Motor neuron (in vitro differentiated cells): ENCODE measurements at regions not wholly inside any gene's neighbourhood (a gene's known extent, or its start where the extent isn't known, plus 50 kb on each side); places are given as distances from the start of the nearest gene placed in this dataset.
A peak's percentile ranks its signal among the peaks of the same experiment; 100 is the strongest.

Experiments used
- ATAC-seq, 8 experiments: fragments of 200-7000 bp; cut with Tn5 transposase; replicated peaks in 6 of 8; 2 replicates each; pipeline ENCODE4 v1.8.0; 2021; ENCODE audit warnings: mild to moderate bottlenecking in 8 of 8, moderate library complexity in 8 of 8
- H3K27ac ChIP-seq, 2 donors: fragments of 250-450 bp; sonication (Bioruptor Pico); 2 replicates each; pipeline ENCODE4 v1.9.0; 2021; ENCODE audit warnings: antibody characterized with exemption in 2 of 2, mild to moderate bottlenecking in 2 of 2, moderate library complexity in 1 of 2
- H3K4me1 ChIP-seq, 2 donors: fragments of 250-450 bp; sonication (Bioruptor Pico); replicated peaks in 1 of 2; 2 replicates each; pipeline ENCODE4 v1.6.1; 2021; ENCODE audit warnings: antibody characterized with exemption in 2 of 2, mild to moderate bottlenecking in 2 of 2, moderate library complexity in 1 of 2
- H3K4me3 ChIP-seq, 5 donors: fragments of 250-450 bp; sonication (Bioruptor Pico); 2 replicates each; pipeline ENCODE4 v1.9.0; 2021; ENCODE audit warnings: antibody characterized with exemption in 5 of 5, mild to moderate bottlenecking in 5 of 5, moderate library complexity in 4 of 5
- WGBS, 10 experiments: fragments of 450-650 bp; shearing (Covaris generic); methylation state at CpG; one replicate each; pipeline ENCODE4 v1.0.0; 2022; 5-methylcytosine and 5-hydroxymethylcytosine counted together
- in situ Hi-C, 9 experiments: fragments of 400-800 bp; cut with MboI; loops; one replicate each; pipeline ENCODE4 v1.15.0; 2021; ENCODE audit warnings: low sequenced_read_pairs in 9 of 9, low pct_unique_long_range_greater_than_20kb in 2 of 9; ENCODE audit not compliant: unreplicated experiment in 9 of 9

GRCh38 chr2:181241797-181242196, 215.4 kb upstream of the ITGA4 start:
- Histone ChIP-seq H3K27ac (no peak overlapping the region), H3K4me1 (no peaks in the 10 kb centered on the region), H3K4me3 (no peak overlapping the region)
- WGBS, 10 experiments: 60 to 100% (median 85%) methylated on average over 1 to 2 of the region's 2 CpGs; no CpG with 5 or more reads in 2 of the 10 experiments
- ATAC-seq: no peak
- in situ Hi-C loops: no loop called here

GRCh38 chr2:181242262-181242661, 214.9 kb upstream of the ITGA4 start:
- Histone ChIP-seq H3K4me3 (no peak overlapping the region), H3K4me1 (no peaks in the 10 kb centered on the region), H3K27ac (no peak overlapping the region)
- in situ Hi-C loops: no loop called here
- 83 to 100% (median 100%) methylated on average over 1 to 2 of the region's 2 CpGs; no CpG with 5 or more reads in 2 of the 10 experiments for WGBS, 10 experiments
- no peak for ATAC-seq

- Histone ChIP-seq H3K4me3 (no peak overlapping the region), H3K27ac (no peak overlapping the region), H3K4me1 (no peaks in the 10 kb centered on the region)
- in situ Hi-C loops: no loop called here
- ATAC-seq: no peak
Measured at GRCh38 chr2:181243319-181243718, 213.9 kb upstream of the ITGA4 start.

- Histone ChIP-seq H3K4me1 (no peaks in the 10 kb centered on the region), H3K27ac (no peak overlapping the region), H3K4me3 (no peak overlapping the region)
- WGBS, 10 experiments: 75 to 100% (median 100%) methylated on average over 1 of the region's 1 CpG; no CpG with 5 or more reads in 3 of the 10 experiments
- in situ Hi-C loops: no loop called here
- ATAC-seq: no peak
Measured at GRCh38 chr2:181250691-181251090, 206.5 kb upstream of the ITGA4 start.

- Histone ChIP-seq H3K27ac (no peak overlapping the region), H3K4me3 (no peak overlapping the region), H3K4me1 (no peaks in the 10 kb centered on the region)
- ATAC-seq: no peak
- WGBS, 10 experiments: 78 to 100% (median 100%) methylated on average over 1 to 4 of the region's 5 CpGs; no CpG with 5 or more reads in 1 of the 10 experiments
- in situ Hi-C loops: no loop called here
Measured at GRCh38 chr2:181252262-181253148, 204.7 kb upstream of the ITGA4 start.

GRCh38 chr2:181253438-181253837, 203.7 kb upstream of the ITGA4 start:
- no peak overlapping the region for H3K4me3 ChIP-seq
- no peaks in the 10 kb centered on the region for H3K4me1 ChIP-seq
- in situ Hi-C loops: no loop called here
- ATAC-seq: no peak
- WGBS, 10 experiments: 80 to 100% (median 100%) methylated on average over 1 to 3 of the region's 3 CpGs; no CpG with 5 or more reads in 3 of the 10 experiments
- H3K27ac ChIP-seq: no peak overlapping the region

GRCh38 chr2:181255651-181256050, 201.5 kb upstream of the ITGA4 start:
- ATAC-seq: peak in 1 of 8 experiments; percentile 20
- Histone ChIP-seq H3K27ac (no peak overlapping the region), H3K4me1 (peaks cover 0 to 6% of the 10 kb centered on the region in 2 donors), H3K4me3 (no peak overlapping the region)
- in situ Hi-C loops: no loop called here
- WGBS, 10 experiments: 0 to 100% (median 53%) methylated on average over 1 of the region's 1 CpG; no CpG with 5 or more reads in 2 of the 10 experiments

- no peak overlapping the region for H3K4me3 ChIP-seq
- WGBS, 10 experiments: 19 to 100% (median 62%) methylated on average over 1 to 2 of the region's 2 CpGs; no CpG with 5 or more reads in 2 of the 10 experiments
- peak in 2 of 8 experiments; percentile 76 to 86 for ATAC-seq
- H3K4me1 ChIP-seq: peaks cover 0 to 6% of the 10 kb centered on the region in 2 donors
- in situ Hi-C loops: no loop called here
- H3K27ac ChIP-seq: no peak overlapping the region
Measured at GRCh38 chr2:181258720-181259119, 198.5 kb upstream of the ITGA4 start.

- H3K27ac ChIP-seq: no peak overlapping the region
- no peak for ATAC-seq
- peaks cover 0 to 11% of the 10 kb centered on the region in 2 donors for H3K4me1 ChIP-seq
- in situ Hi-C loops: no loop called here
- no peak overlapping the region for H3K4me3 ChIP-seq
Measured at GRCh38 chr2:181262782-181263181, 194.4 kb upstream of the ITGA4 start.

GRCh38 chr2:181264001-181264400, 193.2 kb upstream of the ITGA4 start:
- no peak overlapping the region for H3K4me3 ChIP-seq
- no peak overlapping the region for H3K27ac ChIP-seq
- ATAC-seq: peak in 2 of 8 experiments; percentile 30 to 36
- in situ Hi-C loops: no loop called here
- H3K4me1 ChIP-seq: peaks cover 0 to 7% of the 10 kb centered on the region in 2 donors
- WGBS, 10 experiments: 0 to 100% (median 50%) methylated on average over 1 of the region's 1 CpG; no CpG with 5 or more reads in 4 of the 10 experiments

- ATAC-seq: no peak
- Histone ChIP-seq H3K27ac (no peak overlapping the region), H3K4me1 (peaks cover 0 to 5% of the 10 kb centered on the region in 2 donors), H3K4me3 (no peak overlapping the region)
- 80 to 100% (median 93%) methylated on average over 1 of the region's 1 CpG; no CpG with 5 or more reads in 4 of the 10 experiments for WGBS, 10 experiments
- in situ Hi-C loops: no loop called here
Measured at GRCh38 chr2:181264441-181264840, 192.7 kb upstream of the ITGA4 start.

- Histone ChIP-seq H3K4me1 (peaks cover 0 to 5% of the 10 kb centered on the region in 2 donors), H3K4me3 (no peak overlapping the region), H3K27ac (no peak overlapping the region)
- WGBS, 10 experiments: 0 to 88% (median 53%) methylated on average over 1 to 3 of the region's 3 CpGs
- in situ Hi-C loops: no loop called here
- peak in 4 of 8 experiments; percentile 46 to 89 (median 88) for ATAC-seq
Measured at GRCh38 chr2:181266614-181267013, 190.6 kb upstream of the ITGA4 start.

- peak in 2 of 8 experiments; percentile 49 to 54 for ATAC-seq
- in situ Hi-C loops: no loop called here
- H3K4me1 ChIP-seq: peaks cover 0 to 5% of the 10 kb centered on the region in 2 donors
- H3K4me3 ChIP-seq: no peak overlapping the region
- 44 to 100% (median 73%) methylated on average over 1 to 3 of the region's 3 CpGs; no CpG with 5 or more reads in 1 of the 10 experiments for WGBS, 10 experiments
- H3K27ac ChIP-seq: no peak overlapping the region
Measured at GRCh38 chr2:181268174-181268867, 188.9 kb upstream of the ITGA4 start.
